Suprapubic skin (tissue), 3 donors: ENCODE measurements at regions not wholly inside any gene's neighbourhood (a gene's known extent, or its start where the extent isn't known, plus 50 kb on each side); places are given as distances from the start of the nearest gene placed in this dataset.

Experiments
- POLR2A ChIP-seq, 2 donors: fragments of 450-650 bp; IDR thresholded peaks; one replicate each; pipeline ENCODE4 v1.6.1; 2017; ENCODE audit warnings: antibody characterized with exemption in 2 of 2, mild to moderate bottlenecking in 2 of 2, moderate library complexity in 2 of 2
- TF ChIP-seq, protein P1 (sequence below), 2 donors: fragments of 200-600 bp in 1 of 2; fragments of 450-650 bp in 1 of 2; sonication (generic) in 1 of 2; IDR thresholded peaks; one replicate each; pipeline ENCODE4 v1.5.1; 2016 to 2019; ENCODE audit warnings: antibody characterized with exemption in 2 of 2, mild to moderate bottlenecking in 1 of 2, moderate library complexity in 1 of 2

DNA sequence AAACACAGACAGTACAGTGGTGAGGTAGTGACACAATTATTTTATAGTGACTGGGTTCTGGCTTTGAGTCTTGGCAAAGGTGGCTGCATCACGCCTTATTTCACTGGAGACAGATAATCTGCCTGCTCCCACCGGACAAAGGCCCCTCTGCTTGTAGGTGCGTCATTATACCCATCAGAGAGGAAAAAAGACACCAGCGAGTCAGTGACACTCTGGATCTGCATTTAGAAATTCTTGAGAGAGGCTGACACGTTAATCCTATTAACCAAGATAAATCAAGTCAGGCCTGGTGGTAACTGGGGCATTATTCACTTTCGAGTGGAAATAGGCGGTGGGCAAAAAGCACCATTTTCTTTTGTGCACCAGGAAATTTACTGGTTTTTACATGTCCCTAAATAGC is 76.2 kb downstream of the NR2F2 start:
- no peak for TF ChIP-seq POLR2A (IDR thresholded peaks at IDR 0.05)
- TF ChIP-seq, protein P1, sequence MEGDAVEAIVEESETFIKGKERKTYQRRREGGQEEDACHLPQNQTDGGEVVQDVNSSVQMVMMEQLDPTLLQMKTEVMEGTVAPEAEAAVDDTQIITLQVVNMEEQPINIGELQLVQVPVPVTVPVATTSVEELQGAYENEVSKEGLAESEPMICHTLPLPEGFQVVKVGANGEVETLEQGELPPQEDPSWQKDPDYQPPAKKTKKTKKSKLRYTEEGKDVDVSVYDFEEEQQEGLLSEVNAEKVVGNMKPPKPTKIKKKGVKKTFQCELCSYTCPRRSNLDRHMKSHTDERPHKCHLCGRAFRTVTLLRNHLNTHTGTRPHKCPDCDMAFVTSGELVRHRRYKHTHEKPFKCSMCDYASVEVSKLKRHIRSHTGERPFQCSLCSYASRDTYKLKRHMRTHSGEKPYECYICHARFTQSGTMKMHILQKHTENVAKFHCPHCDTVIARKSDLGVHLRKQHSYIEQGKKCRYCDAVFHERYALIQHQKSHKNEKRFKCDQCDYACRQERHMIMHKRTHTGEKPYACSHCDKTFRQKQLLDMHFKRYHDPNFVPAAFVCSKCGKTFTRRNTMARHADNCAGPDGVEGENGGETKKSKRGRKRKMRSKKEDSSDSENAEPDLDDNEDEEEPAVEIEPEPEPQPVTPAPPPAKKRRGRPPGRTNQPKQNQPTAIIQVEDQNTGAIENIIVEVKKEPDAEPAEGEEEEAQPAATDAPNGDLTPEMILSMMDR (IDR thresholded peaks at IDR 0.05) = no peak
